GM12873 (cell line): ENCODE measurements at regions not wholly inside any gene's neighbourhood (a gene's known extent, or its start where the extent isn't known, plus 50 kb on each side); places are given as distances from the start of the nearest gene placed in this dataset.

Source experiments
- TF ChIP-seq, protein P1 (sequence below): IDR thresholded peaks from 2 replicates; pipeline ENCODE4 v1.5.1; 2012; ENCODE audit warnings: low read depth, mild to moderate bottlenecking, moderate library complexity, low read length, control low read depth; ENCODE audit not compliant: insufficient read depth; ENCODE audit errors: missing control alignments

- TF ChIP-seq, protein P1, sequence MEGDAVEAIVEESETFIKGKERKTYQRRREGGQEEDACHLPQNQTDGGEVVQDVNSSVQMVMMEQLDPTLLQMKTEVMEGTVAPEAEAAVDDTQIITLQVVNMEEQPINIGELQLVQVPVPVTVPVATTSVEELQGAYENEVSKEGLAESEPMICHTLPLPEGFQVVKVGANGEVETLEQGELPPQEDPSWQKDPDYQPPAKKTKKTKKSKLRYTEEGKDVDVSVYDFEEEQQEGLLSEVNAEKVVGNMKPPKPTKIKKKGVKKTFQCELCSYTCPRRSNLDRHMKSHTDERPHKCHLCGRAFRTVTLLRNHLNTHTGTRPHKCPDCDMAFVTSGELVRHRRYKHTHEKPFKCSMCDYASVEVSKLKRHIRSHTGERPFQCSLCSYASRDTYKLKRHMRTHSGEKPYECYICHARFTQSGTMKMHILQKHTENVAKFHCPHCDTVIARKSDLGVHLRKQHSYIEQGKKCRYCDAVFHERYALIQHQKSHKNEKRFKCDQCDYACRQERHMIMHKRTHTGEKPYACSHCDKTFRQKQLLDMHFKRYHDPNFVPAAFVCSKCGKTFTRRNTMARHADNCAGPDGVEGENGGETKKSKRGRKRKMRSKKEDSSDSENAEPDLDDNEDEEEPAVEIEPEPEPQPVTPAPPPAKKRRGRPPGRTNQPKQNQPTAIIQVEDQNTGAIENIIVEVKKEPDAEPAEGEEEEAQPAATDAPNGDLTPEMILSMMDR: no peak
Measured at GRCh38 chr2:37730037-37730818, 58.8 kb upstream of the CDC42EP3 start.

DNA sequence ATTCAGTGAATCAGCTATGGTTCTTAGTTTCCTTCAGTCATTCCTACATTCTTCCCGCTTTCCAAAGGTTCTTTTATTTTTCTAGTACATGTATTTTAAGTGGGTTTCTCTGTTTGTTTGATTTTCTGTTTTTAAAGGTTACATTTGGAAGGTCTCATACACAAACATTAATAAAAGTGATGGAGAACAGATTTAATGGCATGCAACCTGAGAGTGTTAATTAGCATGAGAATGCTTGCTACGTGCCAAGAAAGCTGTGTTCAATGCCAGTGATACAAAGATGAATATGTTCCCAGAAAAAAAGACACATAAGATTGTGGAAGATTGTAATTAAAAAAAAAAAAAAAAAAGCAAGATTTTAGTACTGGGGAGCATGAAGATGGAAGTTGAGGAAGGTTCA, 61.8 kb upstream of the CDC42EP3 start:
- TF ChIP-seq, protein P1: no peak

- TF ChIP-seq, protein P1: no peak
Measured at GRCh38 chr2:37737507-37737906, 66.1 kb upstream of the CDC42EP3 start.

GRCh38 chr2:37738266-37738885, 66.9 kb upstream of the CDC42EP3 start:
- TF ChIP-seq, protein P1: no peak

- TF ChIP-seq, protein P1: no peak
Measured at GRCh38 chr2:37739153-37739552, 67.7 kb upstream of the CDC42EP3 start.

GRCh38 chr2:37740164-37740739, 68.8 kb upstream of the CDC42EP3 start:
- TF ChIP-seq, protein P1: no peak

- TF ChIP-seq, protein P1: no peak
Measured at GRCh38 chr2:37742286-37742685, 70.8 kb upstream of the CDC42EP3 start.
